GM12875 (cell line): ENCODE measurements at regions not wholly inside any gene's neighbourhood (a gene's known extent, or its start where the extent isn't known, plus 50 kb on each side); places are given as distances from the start of the nearest gene placed in this dataset.

ENCODE experiments used
- H3K4me3 ChIP-seq: one replicate; pipeline ENCODE4 v1.5.1; 2011; ENCODE audit warnings: low read depth, low read length, control low read depth
- TF ChIP-seq, protein P1 (sequence below): IDR thresholded peaks from 2 replicates; pipeline ENCODE4 v1.5.1; 2011; ENCODE audit warnings: low read depth, mild to moderate bottlenecking, control low read depth, inconsistent platforms, low read length, moderate library complexity, borderline replicate concordance; ENCODE audit not compliant: insufficient read depth

DNA sequence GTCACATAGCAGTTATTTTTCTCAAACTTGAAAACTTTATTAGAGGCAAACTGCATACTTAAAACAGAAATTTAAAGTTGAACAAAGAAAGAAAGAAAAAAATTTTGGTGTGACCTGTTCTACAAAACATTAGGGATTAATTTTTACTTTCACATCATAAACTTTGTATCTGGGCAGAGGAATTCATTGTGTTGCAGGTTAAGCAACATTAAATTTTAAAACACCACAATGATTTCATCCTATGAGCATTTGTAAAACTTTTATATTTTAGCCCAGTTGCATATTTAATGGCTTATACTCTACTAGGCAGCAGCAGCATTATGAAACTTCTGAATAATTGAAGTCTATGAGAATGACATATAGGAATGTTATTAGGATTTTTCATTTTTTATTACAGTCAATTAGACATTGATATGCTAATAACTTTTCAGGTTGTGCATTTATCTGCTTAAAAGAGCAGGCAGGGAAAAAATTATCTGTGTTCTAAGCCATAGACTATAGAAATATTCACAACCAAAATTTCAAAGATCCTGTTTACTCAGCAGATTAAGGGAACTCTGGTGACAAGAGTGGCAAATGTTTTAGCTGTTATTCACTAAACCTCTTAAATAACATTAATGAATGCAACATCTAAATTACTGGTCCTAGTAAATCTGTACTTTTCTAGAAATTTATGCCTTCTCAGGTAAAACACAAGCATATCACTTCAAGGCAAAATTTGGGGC, 1088.5 kb upstream of the CDH6 start:
- H3K4me3 ChIP-seq = no peak overlapping the region
- TF ChIP-seq, protein P1, sequence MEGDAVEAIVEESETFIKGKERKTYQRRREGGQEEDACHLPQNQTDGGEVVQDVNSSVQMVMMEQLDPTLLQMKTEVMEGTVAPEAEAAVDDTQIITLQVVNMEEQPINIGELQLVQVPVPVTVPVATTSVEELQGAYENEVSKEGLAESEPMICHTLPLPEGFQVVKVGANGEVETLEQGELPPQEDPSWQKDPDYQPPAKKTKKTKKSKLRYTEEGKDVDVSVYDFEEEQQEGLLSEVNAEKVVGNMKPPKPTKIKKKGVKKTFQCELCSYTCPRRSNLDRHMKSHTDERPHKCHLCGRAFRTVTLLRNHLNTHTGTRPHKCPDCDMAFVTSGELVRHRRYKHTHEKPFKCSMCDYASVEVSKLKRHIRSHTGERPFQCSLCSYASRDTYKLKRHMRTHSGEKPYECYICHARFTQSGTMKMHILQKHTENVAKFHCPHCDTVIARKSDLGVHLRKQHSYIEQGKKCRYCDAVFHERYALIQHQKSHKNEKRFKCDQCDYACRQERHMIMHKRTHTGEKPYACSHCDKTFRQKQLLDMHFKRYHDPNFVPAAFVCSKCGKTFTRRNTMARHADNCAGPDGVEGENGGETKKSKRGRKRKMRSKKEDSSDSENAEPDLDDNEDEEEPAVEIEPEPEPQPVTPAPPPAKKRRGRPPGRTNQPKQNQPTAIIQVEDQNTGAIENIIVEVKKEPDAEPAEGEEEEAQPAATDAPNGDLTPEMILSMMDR = no peak

DNA sequence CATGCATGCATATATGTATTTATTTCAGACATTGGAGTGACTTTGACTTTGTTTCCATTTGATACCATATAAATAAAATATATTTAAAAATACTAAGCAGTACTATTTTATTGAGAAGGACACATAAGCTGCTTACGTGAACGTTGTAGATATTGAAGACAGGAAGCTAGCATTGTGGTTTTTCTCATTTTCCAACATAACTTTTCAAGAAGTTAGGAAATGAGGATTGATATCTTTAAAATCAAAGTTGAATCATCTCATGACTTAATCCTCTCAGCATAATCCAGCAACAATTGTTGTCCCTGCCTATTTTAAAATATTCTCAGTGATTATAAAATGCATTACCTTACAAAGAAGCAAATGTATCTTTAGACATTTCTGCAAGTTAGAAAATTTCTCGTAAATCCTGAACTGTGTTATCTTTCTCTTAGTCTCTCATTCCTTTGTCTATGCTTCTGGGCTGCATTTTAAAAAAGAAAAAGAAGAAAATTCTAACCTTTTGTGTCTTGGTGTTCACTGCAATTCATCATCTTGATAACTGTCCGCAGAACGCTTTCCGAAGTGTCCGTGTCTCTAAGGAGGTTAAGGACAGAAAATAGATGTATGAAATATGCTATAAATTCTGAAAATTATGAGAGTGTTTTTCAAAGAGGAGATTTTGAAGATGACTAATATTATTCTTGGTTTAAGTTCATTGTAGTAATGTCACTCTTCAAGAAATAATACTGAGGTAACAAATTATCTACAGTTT, 1089.9 kb upstream of the CDH6 start:
- TF ChIP-seq, protein P1 = no peak
- no peak overlapping the region for H3K4me3 ChIP-seq

DNA sequence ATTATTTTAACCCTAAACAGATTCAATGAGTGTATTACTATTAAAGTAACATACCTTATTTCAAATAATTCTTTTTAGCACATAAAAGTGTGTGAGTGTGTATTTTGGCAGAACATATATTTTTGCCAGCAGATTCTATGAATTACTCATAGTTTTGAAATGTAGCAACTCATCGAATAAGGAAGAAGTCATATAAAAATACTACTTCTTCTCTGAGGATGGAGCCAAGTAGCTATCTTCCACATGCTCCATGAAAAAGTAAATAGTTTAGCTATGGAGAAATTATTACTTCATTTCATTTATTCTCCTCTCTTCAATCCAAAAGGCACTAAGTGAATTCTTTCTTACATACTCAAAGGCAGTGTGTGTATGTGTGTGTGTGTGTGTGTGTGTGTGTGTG, 1090.4 kb upstream of the CDH6 start:
- TF ChIP-seq, protein P1 = no peak
- H3K4me3 ChIP-seq = no peak overlapping the region

DNA sequence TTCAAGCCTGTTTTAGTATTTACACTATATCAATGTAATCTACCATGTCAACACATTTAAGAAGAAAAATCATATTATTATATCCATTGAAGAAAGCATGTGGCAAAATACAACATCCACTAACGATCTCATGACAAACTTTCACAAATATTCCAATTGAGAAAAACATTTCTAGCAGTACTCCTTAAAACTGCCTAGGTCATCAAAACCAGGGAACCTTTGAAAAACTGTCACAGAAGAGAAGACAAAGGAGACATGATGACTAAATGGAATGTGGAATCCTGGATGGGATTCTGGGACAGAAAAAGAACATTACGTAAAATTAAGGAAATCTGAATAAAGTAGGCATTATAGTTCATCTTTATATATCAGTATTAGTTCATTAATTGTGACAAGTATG, 1091.3 kb upstream of the CDH6 start:
- TF ChIP-seq, protein P1 = no peak
- H3K4me3 ChIP-seq = no peak overlapping the region

DNA sequence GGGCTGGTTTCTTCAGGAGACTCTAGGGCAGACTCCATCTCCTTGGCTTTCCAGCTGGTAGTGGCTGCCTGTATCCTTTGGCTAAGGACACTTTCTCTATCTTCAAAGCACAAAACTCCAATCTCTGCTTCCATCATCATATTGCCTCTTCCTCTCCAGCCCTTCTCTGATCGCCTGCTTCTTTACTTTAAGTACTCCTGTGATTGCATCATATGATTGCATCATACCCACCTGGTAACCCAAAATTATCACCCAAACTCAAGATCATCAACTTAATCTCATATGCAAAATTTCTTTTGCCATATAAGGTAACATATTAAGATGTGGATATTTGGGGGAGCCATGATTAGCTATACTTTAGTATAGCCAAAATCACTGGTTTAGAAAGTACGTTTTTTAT, 1092.6 kb upstream of the CDH6 start:
- H3K4me3 ChIP-seq = no peak overlapping the region
- TF ChIP-seq, protein P1 = no peak

DNA sequence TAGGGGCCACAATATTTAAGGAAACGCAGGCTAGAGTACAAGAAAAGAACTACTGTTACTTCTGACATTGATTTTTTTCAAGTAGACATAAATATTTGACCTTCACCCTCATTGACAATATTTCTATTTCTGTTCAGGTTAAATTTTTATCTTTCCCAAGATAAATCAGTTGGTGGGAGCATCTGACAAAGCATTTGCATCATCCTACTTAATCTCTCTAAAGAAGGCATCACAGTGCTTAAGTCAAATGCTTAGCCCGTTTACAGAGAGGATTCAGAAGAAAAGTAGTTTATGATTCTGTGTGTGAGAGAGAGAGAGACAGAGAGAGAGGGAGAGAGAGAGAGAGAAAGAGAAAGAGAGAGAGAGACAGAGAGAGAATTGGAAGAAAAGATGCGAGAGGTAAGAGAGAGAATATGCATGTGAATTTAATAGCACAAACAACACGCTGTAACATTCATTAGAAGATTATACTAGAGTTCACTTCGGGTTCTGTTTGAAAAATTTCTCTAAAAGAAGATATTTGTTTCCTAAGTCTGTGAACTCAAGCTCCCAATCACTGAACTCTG, 1093.3 kb upstream of the CDH6 start:
- H3K4me3 ChIP-seq = no peak overlapping the region
- TF ChIP-seq, protein P1 = no peak

DNA sequence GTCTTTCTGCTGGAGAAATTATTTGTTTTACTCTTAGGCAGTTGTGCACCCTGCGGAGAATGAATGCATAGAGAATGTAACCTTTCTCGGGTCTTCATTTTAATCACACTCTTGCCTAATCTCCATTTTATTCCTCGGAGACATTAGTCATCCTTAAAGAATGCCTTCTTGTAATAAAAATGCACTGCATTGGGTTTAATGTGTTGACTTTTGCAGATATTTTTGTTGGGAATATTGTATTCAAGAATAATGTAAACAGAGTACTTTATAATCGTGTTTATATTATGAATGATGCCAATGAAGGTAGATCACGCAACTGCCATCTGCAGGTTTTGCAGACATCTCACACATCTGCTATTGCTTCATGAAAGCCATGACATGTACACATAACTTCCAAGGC, 1093.9 kb upstream of the CDH6 start:
- no peak overlapping the region for H3K4me3 ChIP-seq
- TF ChIP-seq, protein P1 = no peak
